H1 (cell line): ENCODE measurements at regions not wholly inside any gene's neighbourhood (a gene's known extent, or its start where the extent isn't known, plus 50 kb on each side); places are given as distances from the start of the nearest gene placed in this dataset.
"Not testable (repeated sequence)": the region's sequence is repeated elsewhere in the genome, so short reads cannot be mapped to it uniquely, and the experiment has no call there.

ENCODE experiments used
- CTCF ChIA-PET: fragments of 300-600 bp; sonication (Branson Sonifier 250); formaldehyde crosslinking; loops from one replicate; lab custom pipeline; 2021; ENCODE audit not compliant: partially characterized antibody; lab: Charles Lee
- POLR2A ChIA-PET: fragments of 300-600 bp; sonication (Branson Sonifier 250); formaldehyde crosslinking; loops from one replicate; lab custom pipeline; 2021; ENCODE audit warnings: inconsistent platforms; ENCODE audit not compliant: partially characterized antibody; lab: Charles Lee
- DNase-seq, 2 experiments: peaks; one replicate each; pipeline versions ENCODE4 v3.0.0 to v3.0.0-alpha.2; 2010 to 2022; ENCODE audit warnings: low spot score in 2 of 2, low read depth in 1 of 2, mixed read lengths in 1 of 2
- FAIRE-seq: peaks from 2 replicates; lab custom pipeline; 2011; peaks lifted over from hg19 to GRCh38; lab: Jason Lieb, UNC
- H2AFZ ChIP-seq: 2 replicates; pipeline ENCODE4 v1.8.1; 2012; ENCODE audit warnings: low read length, inconsistent platforms
- H2AK5ac ChIP-seq: 2 replicates; pipeline ENCODE4 v1.6.1; 2013; ENCODE audit warnings: low read depth, low read length
- H2BK120ac ChIP-seq: replicated peaks from 2 replicates; pipeline ENCODE3; 2013; ENCODE audit warnings: low read depth, low read length, inconsistent platforms
- H2BK12ac ChIP-seq: 2 replicates; pipeline ENCODE4 v1.6.1; 2013; ENCODE audit warnings: low read depth, low read length
- H2BK15ac ChIP-seq: 2 replicates; pipeline ENCODE4 v1.6.1; 2013; ENCODE audit warnings: low read length
- H2BK20ac ChIP-seq: 2 replicates; pipeline ENCODE4 v1.6.1; 2013; ENCODE audit warnings: low read length
- H2BK5ac ChIP-seq: 2 replicates; pipeline ENCODE4 v1.6.1; 2013; ENCODE audit warnings: low read depth, low read length
- H3K14ac ChIP-seq: 2 replicates; pipeline ENCODE4 v1.6.1; 2013; ENCODE audit warnings: inconsistent platforms; ENCODE audit not compliant: insufficient read length
- H3K18ac ChIP-seq: 2 replicates; pipeline ENCODE4 v1.6.1; 2013; ENCODE audit warnings: low read length; ENCODE audit errors: extremely low read depth
- H3K23ac ChIP-seq: 2 replicates; pipeline ENCODE4 v1.6.1; 2013; ENCODE audit warnings: inconsistent platforms; ENCODE audit not compliant: insufficient read length
- H3K23me2 ChIP-seq: 2 replicates; pipeline ENCODE4 v1.6.1; 2013; ENCODE audit warnings: low read depth, low read length
- H3K27ac ChIP-seq: 2 replicates; pipeline ENCODE4 v1.6.1; 2011; ENCODE audit warnings: low read depth, low read length, inconsistent platforms
- H3K27me3 ChIP-seq, 4 experiments: replicated peaks in 1 of 4; 1 replicate in 1 of 4; 2 replicates in 3 of 4; pipeline versions ENCODE4 v1.6.1 to v1.8.1; 2011 to 2013; ENCODE audit warnings: low read length in 3 of 4, mild to moderate bottlenecking in 3 of 4, inconsistent platforms in 2 of 4, mixed read lengths in 2 of 4, moderate library complexity in 1 of 4; ENCODE audit not compliant: control insufficient read depth in 3 of 4, insufficient read depth in 3 of 4; ENCODE audit errors: extremely low read depth in 1 of 4
- H3K36me3 ChIP-seq, 4 experiments: 2 replicates each; pipeline versions ENCODE4 v1.6.1 to v1.8.1; 2011 to 2013; ENCODE audit warnings: mild to moderate bottlenecking in 4 of 4, low read length in 3 of 4, moderate library complexity in 2 of 4, control low read depth in 1 of 4, inconsistent platforms in 1 of 4; ENCODE audit not compliant: insufficient read depth in 4 of 4, control insufficient read depth in 2 of 4
- H3K4ac ChIP-seq: replicated peaks from 2 replicates; pipeline ENCODE3; 2013; ENCODE audit warnings: low read length, low read depth, mixed read lengths, inconsistent platforms; ENCODE audit not compliant: insufficient read length
- H3K4me1 ChIP-seq, 4 experiments: replicated peaks in 1 of 4; 1 replicate in 1 of 4; 2 replicates in 3 of 4; pipeline versions ENCODE4 v1.6.1 to v1.8.1; 2011 to 2013; ENCODE audit warnings: low read length in 3 of 4, inconsistent platforms in 2 of 4, mixed read lengths in 1 of 4; ENCODE audit not compliant: insufficient read depth in 4 of 4, control insufficient read depth in 3 of 4
- H3K4me2 ChIP-seq, 2 experiments: 2 replicates each; pipeline versions ENCODE4 v1.6.1 to v1.8.1; 2011 to 2013; ENCODE audit warnings: low read depth in 2 of 2, low read length in 2 of 2, control low read depth in 1 of 2, inconsistent platforms in 1 of 2, mild to moderate bottlenecking in 1 of 2; ENCODE audit not compliant: insufficient read depth in 1 of 2
- H3K4me3 ChIP-seq, 4 experiments: fragments of 200-600, 300-600 bp in 1 of 4; sonication (generic), shearing (Covaris generic), sonication (Bioruptor Twin) in 1 of 4; 2 replicates each; pipeline versions ENCODE4 v1.5.1 to v1.8.1; 2011 to 2016; ENCODE audit warnings: low read length in 4 of 4, low read depth in 3 of 4, control low read depth in 2 of 4, inconsistent platforms in 2 of 4, mild to moderate bottlenecking in 2 of 4, mixed read lengths in 1 of 4, moderate library complexity in 1 of 4; ENCODE audit not compliant: insufficient read depth in 2 of 4; ENCODE audit errors: extremely low read depth in 1 of 4
- H3K56ac ChIP-seq: replicated peaks from 2 replicates; pipeline ENCODE3; 2013; ENCODE audit warnings: low read depth, mild to moderate bottlenecking, mixed read lengths, low read length, inconsistent platforms; ENCODE audit not compliant: insufficient read length
- H3K79me1 ChIP-seq: 2 replicates; pipeline ENCODE4 v1.6.1; 2013; ENCODE audit warnings: low read depth, low read length, control low read depth
- H3K79me2 ChIP-seq, 2 experiments: 2 replicates each; pipeline versions ENCODE4 v1.6.1 to v1.8.1; 2012 to 2013; ENCODE audit warnings: low read length in 2 of 2, mild to moderate bottlenecking in 2 of 2, inconsistent platforms in 1 of 2; ENCODE audit not compliant: insufficient read depth in 2 of 2, control insufficient read depth in 1 of 2
- H3K9ac ChIP-seq, 4 experiments: replicated peaks in 1 of 4; 1 replicate in 1 of 4; 2 replicates in 3 of 4; pipeline versions ENCODE4 v1.6.1 to v1.8.1; 2011 to 2013; ENCODE audit warnings: low read depth in 3 of 4, low read length in 3 of 4, control low read depth in 2 of 4, mild to moderate bottlenecking in 2 of 4, moderate library complexity in 2 of 4, inconsistent platforms in 1 of 4; ENCODE audit errors: extremely low read depth in 1 of 4
- H3K9me3 ChIP-seq, 2 experiments: 2 replicates each; pipeline versions ENCODE4 v1.6.1 to v1.8.1; 2012 to 2013; ENCODE audit warnings: mild to moderate bottlenecking in 2 of 2, moderate library complexity in 2 of 2, control low read depth in 1 of 2, inconsistent platforms in 1 of 2, low read depth in 1 of 2, low read length in 1 of 2, mixed read lengths in 1 of 2; ENCODE audit not compliant: insufficient read depth in 2 of 2
- H4K20me1 ChIP-seq, 2 experiments: replicated peaks in 1 of 2; 2 replicates each; pipeline versions ENCODE3 to v1.8.1; 2011 to 2013; ENCODE audit warnings: inconsistent platforms in 2 of 2, low read length in 2 of 2, mild to moderate bottlenecking in 1 of 2; ENCODE audit not compliant: insufficient read depth in 2 of 2, control insufficient read depth in 1 of 2
- H4K5ac ChIP-seq: 2 replicates; pipeline ENCODE4 v1.6.1; 2013; ENCODE audit warnings: low read length, low read depth, mixed read lengths, inconsistent platforms; ENCODE audit not compliant: insufficient read length
- H4K8ac ChIP-seq: 2 replicates; pipeline ENCODE4 v1.8.0; 2013; ENCODE audit warnings: mild to moderate bottlenecking, moderate library complexity, low read length, inconsistent platforms; ENCODE audit not compliant: insufficient read depth; ENCODE audit errors: extremely low read depth
- H4K91ac ChIP-seq: replicated peaks from 2 replicates; pipeline ENCODE3; 2013; ENCODE audit warnings: low read length, mixed read lengths, inconsistent platforms; ENCODE audit not compliant: insufficient read length
- WGBS, 2 experiments: shearing (Covaris generic) in 1 of 2; methylation state at CpG; one replicate each; pipeline versions ENCODE4 v1.1.6 to v1.1.7; 2013 to 2015; ENCODE audit warnings: low lambda C conversion rate in 2 of 2, mixed read lengths in 2 of 2, inconsistent platforms in 1 of 2, low coverage in 1 of 2, missing lambda C conversion rate in 1 of 2; ENCODE audit not compliant: insufficient replicate concordance in 2 of 2, insufficient coverage in 1 of 2, insufficient read length in 1 of 2; ENCODE audit errors: extremely low coverage in 1 of 2, missing lambda C conversion rate in 1 of 2; 5-methylcytosine and 5-hydroxymethylcytosine counted together

DNA sequence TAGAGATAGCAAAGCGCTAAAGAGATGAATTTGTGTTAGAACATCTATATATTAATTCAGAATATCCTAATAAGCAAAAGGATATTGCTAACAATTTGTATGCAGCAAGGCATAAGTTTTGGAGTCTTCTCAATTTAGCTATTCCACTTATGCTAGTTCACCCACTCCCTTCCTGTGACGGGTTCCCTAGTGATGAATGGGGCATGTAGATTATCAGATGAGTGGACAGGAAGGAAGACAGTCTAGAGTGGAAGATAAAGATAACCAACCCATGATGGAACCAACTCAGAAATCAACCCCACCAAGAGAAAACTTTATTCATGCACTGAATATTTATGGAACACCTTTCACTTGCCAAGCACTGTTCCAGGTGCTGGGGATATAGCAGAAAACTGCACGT is 55.4 kb upstream of the NUTM2D start:
- H3K23me2 ChIP-seq, H3K9me3 ChIP-seq, H2BK12ac ChIP-seq, H3K14ac ChIP-seq, H3K56ac ChIP-seq, H4K8ac ChIP-seq, H2BK15ac ChIP-seq, H2BK20ac ChIP-seq, H3K27ac ChIP-seq, H3K27me3 ChIP-seq, H3K36me3 ChIP-seq, H2AK5ac ChIP-seq, DNase-seq, H3K23ac ChIP-seq, H4K5ac ChIP-seq, H3K4ac ChIP-seq, H3K79me2 ChIP-seq, H4K20me1 ChIP-seq, H2BK120ac ChIP-seq, H3K4me1 ChIP-seq, H3K79me1 ChIP-seq, H4K91ac ChIP-seq, H3K18ac ChIP-seq, CTCF ChIA-PET, H2AFZ ChIP-seq, FAIRE-seq, H2BK5ac ChIP-seq, H3K9ac ChIP-seq, H3K4me3 ChIP-seq, H3K4me2 ChIP-seq, POLR2A ChIA-PET: not testable (repeated sequence)
- 100% methylated on average over 1 of the region's 3 CpGs; no CpG with 5 or more reads in 1 of the 2 experiments for WGBS, 2 experiments

DNA sequence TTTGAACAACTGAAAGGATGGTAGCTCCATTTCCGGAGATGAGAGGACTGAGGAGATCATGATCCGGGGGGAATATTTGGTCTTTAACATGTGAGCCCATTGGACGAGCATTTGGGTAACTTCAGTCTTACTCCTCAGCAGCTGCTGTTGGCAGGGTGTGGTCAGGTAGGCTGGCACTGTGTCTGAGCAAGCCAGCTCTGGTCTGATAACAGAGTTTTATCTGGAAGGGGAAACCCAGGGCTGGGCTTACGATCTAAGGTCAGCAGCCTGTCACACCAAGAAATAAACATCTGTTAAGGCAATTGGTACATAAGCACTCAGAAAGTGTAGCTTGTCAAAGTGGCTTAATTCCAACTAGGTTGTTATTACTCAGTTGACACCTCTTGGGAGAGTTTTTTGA is 53.8 kb upstream of the NUTM2D start:
- H3K56ac ChIP-seq, H4K91ac ChIP-seq, H2AFZ ChIP-seq, H3K4me3 ChIP-seq, H2BK5ac ChIP-seq, H3K14ac ChIP-seq, H4K5ac ChIP-seq, H3K4ac ChIP-seq, H3K27me3 ChIP-seq, H2BK20ac ChIP-seq, H3K27ac ChIP-seq, H2BK12ac ChIP-seq, CTCF ChIA-PET, H3K23me2 ChIP-seq, H4K8ac ChIP-seq, H3K9me3 ChIP-seq, H3K4me1 ChIP-seq, POLR2A ChIA-PET, H2BK120ac ChIP-seq, H2BK15ac ChIP-seq, H3K79me2 ChIP-seq, H3K9ac ChIP-seq, H4K20me1 ChIP-seq, H3K23ac ChIP-seq, H3K36me3 ChIP-seq, DNase-seq, H3K79me1 ChIP-seq, H3K4me2 ChIP-seq, H2AK5ac ChIP-seq, FAIRE-seq, H3K18ac ChIP-seq: not testable (repeated sequence)
- 100% methylated on average over 1 of the region's 4 CpGs; no CpG with 5 or more reads in 1 of the 2 experiments for WGBS, 2 experiments
